ENCODE measurements at regions not wholly inside any gene's neighbourhood (a gene's known extent, or its start where the extent isn't known, plus 50 kb on each side); places are given as distances from the start of the nearest gene placed in this dataset.
"Not testable (repeated sequence)": the region's sequence is repeated elsewhere in the genome, so short reads cannot be mapped to it uniquely, and the experiment has no call there.

GRCh38 chr6:16821834-16822264 is 60.6 kb upstream of the ATXN1 start:
- ATAC-seq (no peak), FAIRE-seq (no peak), DNase-seq (ENCODE audit: low read depth in 1 of 2, low spot score in 1 of 2) (no peak)
- Histone ChIP-seq H3K27ac (no peak overlapping the region), H3K4me2 (no peak overlapping the region), H3K9me3 (no peaks in the 10 kb centered on the region), H3K4me1 (peaks cover 8% of the 10 kb centered on the region), H3K4me3 (no peak overlapping the region)
- CTCF ChIA-PET = no interaction called here
- WGBS (ENCODE audit: missing lambda C conversion rate) = 84% methylated on average over 5 of the region's 5 CpGs
- TF ChIP-seq HDAC2 (IDR thresholded peaks at IDR 0.05) = no peak
- POLR2A ChIA-PET = no interaction called here

- 77% methylated on average over 3 of the region's 3 CpGs for WGBS (ENCODE audit: missing lambda C conversion rate)
- H3K4me1 ChIP-seq; H3K4me3 ChIP-seq; ATAC-seq; H3K4me2 ChIP-seq; DNase-seq (ENCODE audit: low read depth in 1 of 2, low spot score in 1 of 2); POLR2A ChIA-PET; FAIRE-seq; H3K27ac ChIP-seq; H3K9me3 ChIP-seq: not testable (repeated sequence)
- CTCF ChIA-PET = interaction anchor here (0.7 to 1.4 kb wide), 9 partner anchors 13 to 521 kb away, joined by 3 to 5 read pairs (median 3); partner anchors contain the start of gene ATXN1
These were observed 59.0 kb upstream of the ATXN1 start for GRCh38 chr6:16820262-16820661.

- TF ChIP-seq, protein P1, sequence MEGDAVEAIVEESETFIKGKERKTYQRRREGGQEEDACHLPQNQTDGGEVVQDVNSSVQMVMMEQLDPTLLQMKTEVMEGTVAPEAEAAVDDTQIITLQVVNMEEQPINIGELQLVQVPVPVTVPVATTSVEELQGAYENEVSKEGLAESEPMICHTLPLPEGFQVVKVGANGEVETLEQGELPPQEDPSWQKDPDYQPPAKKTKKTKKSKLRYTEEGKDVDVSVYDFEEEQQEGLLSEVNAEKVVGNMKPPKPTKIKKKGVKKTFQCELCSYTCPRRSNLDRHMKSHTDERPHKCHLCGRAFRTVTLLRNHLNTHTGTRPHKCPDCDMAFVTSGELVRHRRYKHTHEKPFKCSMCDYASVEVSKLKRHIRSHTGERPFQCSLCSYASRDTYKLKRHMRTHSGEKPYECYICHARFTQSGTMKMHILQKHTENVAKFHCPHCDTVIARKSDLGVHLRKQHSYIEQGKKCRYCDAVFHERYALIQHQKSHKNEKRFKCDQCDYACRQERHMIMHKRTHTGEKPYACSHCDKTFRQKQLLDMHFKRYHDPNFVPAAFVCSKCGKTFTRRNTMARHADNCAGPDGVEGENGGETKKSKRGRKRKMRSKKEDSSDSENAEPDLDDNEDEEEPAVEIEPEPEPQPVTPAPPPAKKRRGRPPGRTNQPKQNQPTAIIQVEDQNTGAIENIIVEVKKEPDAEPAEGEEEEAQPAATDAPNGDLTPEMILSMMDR (IDR thresholded peaks at IDR 0.05) = peak; percentile 47
- TF ChIP-seq, protein P2, sequence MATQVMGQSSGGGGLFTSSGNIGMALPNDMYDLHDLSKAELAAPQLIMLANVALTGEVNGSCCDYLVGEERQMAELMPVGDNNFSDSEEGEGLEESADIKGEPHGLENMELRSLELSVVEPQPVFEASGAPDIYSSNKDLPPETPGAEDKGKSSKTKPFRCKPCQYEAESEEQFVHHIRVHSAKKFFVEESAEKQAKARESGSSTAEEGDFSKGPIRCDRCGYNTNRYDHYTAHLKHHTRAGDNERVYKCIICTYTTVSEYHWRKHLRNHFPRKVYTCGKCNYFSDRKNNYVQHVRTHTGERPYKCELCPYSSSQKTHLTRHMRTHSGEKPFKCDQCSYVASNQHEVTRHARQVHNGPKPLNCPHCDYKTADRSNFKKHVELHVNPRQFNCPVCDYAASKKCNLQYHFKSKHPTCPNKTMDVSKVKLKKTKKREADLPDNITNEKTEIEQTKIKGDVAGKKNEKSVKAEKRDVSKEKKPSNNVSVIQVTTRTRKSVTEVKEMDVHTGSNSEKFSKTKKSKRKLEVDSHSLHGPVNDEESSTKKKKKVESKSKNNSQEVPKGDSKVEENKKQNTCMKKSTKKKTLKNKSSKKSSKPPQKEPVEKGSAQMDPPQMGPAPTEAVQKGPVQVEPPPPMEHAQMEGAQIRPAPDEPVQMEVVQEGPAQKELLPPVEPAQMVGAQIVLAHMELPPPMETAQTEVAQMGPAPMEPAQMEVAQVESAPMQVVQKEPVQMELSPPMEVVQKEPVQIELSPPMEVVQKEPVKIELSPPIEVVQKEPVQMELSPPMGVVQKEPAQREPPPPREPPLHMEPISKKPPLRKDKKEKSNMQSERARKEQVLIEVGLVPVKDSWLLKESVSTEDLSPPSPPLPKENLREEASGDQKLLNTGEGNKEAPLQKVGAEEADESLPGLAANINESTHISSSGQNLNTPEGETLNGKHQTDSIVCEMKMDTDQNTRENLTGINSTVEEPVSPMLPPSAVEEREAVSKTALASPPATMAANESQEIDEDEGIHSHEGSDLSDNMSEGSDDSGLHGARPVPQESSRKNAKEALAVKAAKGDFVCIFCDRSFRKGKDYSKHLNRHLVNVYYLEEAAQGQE (IDR thresholded peaks at IDR 0.05) = no peak
- TF ChIP-seq RNF2 (IDR thresholded peaks at IDR 0.05; ENCODE audit: borderline replicate concordance, low read depth) = no peak
- TF ChIP-seq MAX (IDR thresholded peaks at IDR 0.05) = no peak
- TF ChIP-seq CHD2 (IDR thresholded peaks at IDR 0.05; ENCODE audit: low read length, partially characterized antibody) = no peak
- no peak for TF ChIP-seq EHF (CRISPR knock-in tag; IDR thresholded peaks at IDR 0.05)
- peak; percentile 45 to 48; a peak in 3 of 5 replicates for TF ChIP-seq RAD21 (conservative IDR thresholded peaks at IDR 0.05 in 1 of 2, IDR thresholded peaks at IDR 0.05 in 1 of 2)
- peak; percentile 41; the same call in 1 of the 3 replicates for TF ChIP-seq SMC3 (IDR thresholded peaks at IDR 0.05)
- no peak for TF ChIP-seq ZC3H11A (IDR thresholded peaks at IDR 0.05)
- no peak for TF ChIP-seq ZFP36 (IDR thresholded peaks at IDR 0.05; ENCODE audit: borderline replicate concordance, partially characterized antibody)
- peak in 1 of 2 experiments; percentile 25 for DNase-seq (ENCODE audit: low read depth in 1 of 2, low spot score in 1 of 2)
- FAIRE-seq = no peak
- Histone ChIP-seq H3K4me3 (no peak overlapping the region), H3K4me2 (peak overlapping the region; percentile 51), H3K9me3 (no peaks in the 10 kb centered on the region), H3K27ac (peak overlapping the region in 1 of 2 experiments; percentile 38; a peak in 1 of 6 replicates), H3K4me1 (peaks cover 8% of the 10 kb centered on the region)
- WGBS (ENCODE audit: missing lambda C conversion rate) = 63% methylated on average over 3 of the region's 3 CpGs
- ATAC-seq = peak in 1 of 2 experiments; percentile 56; a peak in 2 of 6 replicates
- POLR2A ChIA-PET = no interaction called here
- CTCF ChIA-PET = interaction anchor here (1.0 to 1.4 kb wide), 8 partner anchors 15 to 521 kb away, joined by 3 to 5 read pairs (median 4); partner anchors contain the start of gene ATXN1
These were observed 58.5 kb upstream of the ATXN1 start for GRCh38 chr6:16819752-16820151.

GRCh38 chr6:16818992-16819626 is 57.8 kb upstream of the ATXN1 start:
- no peak for FAIRE-seq
- 33% methylated on average over 5 of the region's 5 CpGs for WGBS (ENCODE audit: missing lambda C conversion rate)
- no peak overlapping the region for H3K4me3 ChIP-seq
- no peak for TF ChIP-seq JUN (IDR thresholded peaks at IDR 0.05)
- CTCF ChIA-PET = interaction anchor here (0.6 to 1.4 kb wide), 8 partner anchors 14 to 520 kb away, joined by 3 to 5 read pairs (median 4); partner anchors contain the start of gene ATXN1
- no peak for DNase-seq (ENCODE audit: low read depth in 1 of 2, low spot score in 1 of 2)
- peaks cover 8% of the 10 kb centered on the region for H3K4me1 ChIP-seq
- POLR2A ChIA-PET = no interaction called here
- no peak for ATAC-seq
- no peaks in the 10 kb centered on the region for H3K9me3 ChIP-seq
- H3K4me2 ChIP-seq = peak overlapping the region; percentile 51
- H3K27ac ChIP-seq = peak overlapping the region in 1 of 2 experiments; percentile 38; a peak in 1 of 6 replicates
